SJSA1 (cell line): ENCODE measurements at regions not wholly inside any gene's neighbourhood (a gene's known extent, or its start where the extent isn't known, plus 50 kb on each side); places are given as distances from the start of the nearest gene placed in this dataset.
A peak's percentile ranks its signal among the peaks of the same experiment; 100 is the strongest.

ENCODE experiments used
- DNase-seq, 2 experiments: peaks; one replicate each; pipeline ENCODE4 v3.0.0-alpha.2; 2015 to 2020; ENCODE audit warnings: low spot score in 2 of 2, low read depth in 1 of 2
- H3K27ac ChIP-seq: fragments of 250-450 bp; sonication (Bioruptor Pico); 2 replicates; pipeline ENCODE4 v1.5.1; 2020; ENCODE audit warnings: mild to moderate bottlenecking, moderate library complexity
- H3K27me3 ChIP-seq: fragments of 250-450 bp; sonication (Bioruptor Pico); replicated peaks from 2 replicates; pipeline ENCODE4 v1.5.1; 2020; ENCODE audit warnings: mild to moderate bottlenecking, moderate library complexity
- H3K36me3 ChIP-seq: fragments of 250-450 bp; sonication (Bioruptor Pico); 2 replicates; pipeline ENCODE4 v1.5.1; 2020; ENCODE audit warnings: mild to moderate bottlenecking
- H3K4me1 ChIP-seq: fragments of 250-450 bp; sonication (Bioruptor Pico); replicated peaks from 2 replicates; pipeline ENCODE4 v1.6.1; 2021; ENCODE audit warnings: mild to moderate bottlenecking
- H3K4me3 ChIP-seq: fragments of 250-450 bp; sonication (Bioruptor Pico); 2 replicates; pipeline ENCODE4 v1.5.1; 2020; ENCODE audit warnings: mild to moderate bottlenecking
- H3K9me3 ChIP-seq: fragments of 250-450 bp; sonication (Bioruptor Pico); replicated peaks from 2 replicates; pipeline ENCODE4 v1.5.1; 2020; ENCODE audit warnings: mild to moderate bottlenecking

DNA sequence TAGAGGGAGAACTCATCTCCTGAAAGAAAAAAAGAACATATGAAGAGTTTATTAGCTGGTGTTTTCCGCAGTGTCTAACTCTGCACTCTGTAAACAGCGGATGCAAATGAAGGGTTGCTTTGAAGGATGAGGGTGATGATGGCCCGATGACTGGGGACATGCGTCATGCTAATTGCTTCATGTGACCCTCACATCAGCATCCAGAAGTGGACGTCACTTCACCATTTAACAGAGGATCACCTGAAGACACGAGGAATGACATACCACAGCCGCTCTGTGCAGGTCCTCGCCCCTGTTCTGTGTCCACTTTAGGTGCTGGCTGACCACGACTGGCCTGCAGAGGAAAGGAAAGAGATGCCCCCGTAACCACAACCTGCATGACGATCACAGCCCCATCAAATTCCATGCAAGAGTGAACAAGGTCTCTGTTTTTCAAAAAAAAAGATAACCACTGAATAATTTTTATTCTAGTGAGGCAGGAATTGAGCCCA lies 82.9 kb downstream of the KLF6 start:
- Histone ChIP-seq H3K9me3 (no peaks in the 10 kb centered on the region), H3K27ac (no peak overlapping the region), H3K27me3 (no peaks in the 10 kb centered on the region), H3K36me3 (no peaks in the 10 kb centered on the region), H3K4me3 (no peak overlapping the region), H3K4me1 (peaks cover 8% of the 10 kb centered on the region)
- DNase-seq = no peak

GRCh38 chr10:3701491-3701890 lies 83.5 kb downstream of the KLF6 start:
- Histone ChIP-seq H3K27me3 (no peaks in the 10 kb centered on the region), H3K4me1 (peaks cover 8% of the 10 kb centered on the region), H3K27ac (no peak overlapping the region), H3K36me3 (no peaks in the 10 kb centered on the region), H3K9me3 (no peaks in the 10 kb centered on the region), H3K4me3 (no peak overlapping the region)
- DNase-seq = peak in 1 of 2 experiments; percentile 32

DNA sequence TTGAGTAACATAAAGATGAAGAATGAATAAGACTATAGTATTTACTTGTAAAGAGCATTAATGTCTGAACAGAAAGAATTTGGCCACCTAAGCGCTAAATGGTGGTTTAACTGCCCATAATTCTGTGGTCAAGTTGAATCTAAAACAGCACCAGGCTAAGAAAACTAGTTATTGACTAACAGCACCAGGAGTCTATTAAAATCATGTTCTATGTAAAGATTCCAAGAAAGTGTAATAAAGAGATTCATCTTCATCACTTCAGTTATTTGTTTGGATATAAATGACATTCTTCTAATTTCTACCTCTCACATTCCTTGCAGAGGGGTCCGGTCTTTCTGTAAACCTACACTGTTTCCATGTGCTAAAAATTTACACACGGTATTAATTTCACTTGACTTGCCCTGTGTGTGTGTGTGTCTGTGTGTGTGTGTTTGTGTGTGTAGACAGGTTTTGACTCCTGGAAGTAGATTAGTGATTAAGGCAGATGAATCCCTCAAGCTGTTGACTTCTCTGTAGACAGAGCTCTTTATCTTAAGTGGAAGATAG lies 84.4 kb downstream of the KLF6 start:
- no peaks in the 10 kb centered on the region for H3K9me3 ChIP-seq
- peaks cover 8% of the 10 kb centered on the region for H3K4me1 ChIP-seq
- no peak overlapping the region for H3K4me3 ChIP-seq
- DNase-seq = peak in 1 of 2 experiments; percentile 13
- H3K36me3 ChIP-seq = no peaks in the 10 kb centered on the region
- no peak overlapping the region for H3K27ac ChIP-seq
- H3K27me3 ChIP-seq = no peaks in the 10 kb centered on the region

DNA sequence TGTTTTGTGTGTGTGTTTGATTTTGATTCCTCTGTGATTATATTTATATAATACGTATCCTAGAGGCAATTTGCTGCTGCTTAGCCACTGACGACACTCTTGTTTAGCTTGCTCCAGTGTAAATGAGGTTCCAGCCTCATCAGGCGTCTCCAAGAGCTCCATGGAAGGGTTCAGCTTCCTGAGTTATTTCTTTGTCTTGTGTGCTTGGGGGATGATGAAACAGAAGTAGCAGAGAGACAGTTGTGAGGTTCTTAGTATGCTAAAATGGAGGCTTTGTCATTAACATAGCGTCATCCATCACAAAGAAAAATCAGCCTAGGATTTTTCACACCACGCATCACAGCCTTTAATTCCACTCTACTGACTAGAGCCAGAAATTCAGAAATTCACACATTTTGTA lies 85.1 kb downstream of the KLF6 start:
- Histone ChIP-seq H3K9me3 (no peaks in the 10 kb centered on the region), H3K36me3 (no peaks in the 10 kb centered on the region), H3K27ac (no peak overlapping the region), H3K27me3 (no peaks in the 10 kb centered on the region), H3K4me1 (peaks cover 8% of the 10 kb centered on the region), H3K4me3 (no peak overlapping the region)
- DNase-seq = no peak

- H3K4me3 ChIP-seq = no peak overlapping the region
- no peaks in the 10 kb centered on the region for H3K27me3 ChIP-seq
- no peaks in the 10 kb centered on the region for H3K36me3 ChIP-seq
- peaks cover 8% of the 10 kb centered on the region for H3K4me1 ChIP-seq
- H3K9me3 ChIP-seq = no peaks in the 10 kb centered on the region
- DNase-seq = no peak
- no peak overlapping the region for H3K27ac ChIP-seq
Measured at GRCh38 chr10:3698312-3698711, 86.7 kb downstream of the KLF6 start.

- no peaks in the 10 kb centered on the region for H3K27me3 ChIP-seq
- no peaks in the 10 kb centered on the region for H3K9me3 ChIP-seq
- H3K36me3 ChIP-seq = no peaks in the 10 kb centered on the region
- H3K27ac ChIP-seq = no peak overlapping the region
- DNase-seq = no peak
- H3K4me3 ChIP-seq = no peak overlapping the region
- peaks cover 10% of the 10 kb centered on the region for H3K4me1 ChIP-seq
Measured at GRCh38 chr10:3693698-3694080, 91.3 kb downstream of the KLF6 start.

DNA sequence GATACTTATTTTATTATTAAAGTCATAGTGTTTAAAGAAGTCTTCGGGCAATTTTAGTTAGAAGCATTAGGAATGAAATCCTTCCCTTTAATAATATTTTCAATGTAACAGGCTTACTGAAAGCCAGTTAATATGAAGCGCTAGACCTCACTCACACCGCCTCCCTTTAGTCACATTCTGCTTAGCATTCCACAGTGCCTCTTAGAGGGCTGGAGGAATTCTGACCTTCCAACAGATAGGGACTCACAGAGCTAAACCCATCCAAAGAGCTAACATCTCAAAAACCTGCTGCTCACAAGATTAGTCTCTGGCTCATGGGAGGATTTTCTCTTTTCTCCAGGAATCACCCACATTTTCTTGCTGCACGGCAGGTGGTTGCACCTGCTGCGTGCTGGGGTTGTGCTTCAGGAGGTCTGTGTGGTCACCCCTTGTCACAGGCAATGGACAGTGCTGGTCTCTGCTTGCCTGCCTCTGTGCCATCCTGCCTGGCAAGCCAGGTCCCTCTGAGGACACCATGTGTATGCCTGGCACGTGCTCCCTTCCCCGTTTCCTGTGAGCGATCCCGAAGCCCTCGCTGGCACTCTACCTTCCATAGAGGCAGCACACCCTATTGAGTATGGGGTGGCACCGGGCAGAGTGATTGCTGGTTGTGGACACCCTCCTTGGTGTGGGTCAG lies 91.8 kb downstream of the KLF6 start:
- peaks cover 10% of the 10 kb centered on the region for H3K4me1 ChIP-seq
- no peaks in the 10 kb centered on the region for H3K27me3 ChIP-seq
- H3K27ac ChIP-seq = no peak overlapping the region
- H3K4me3 ChIP-seq = no peak overlapping the region
- no peak for DNase-seq
- no peaks in the 10 kb centered on the region for H3K36me3 ChIP-seq
- H3K9me3 ChIP-seq = no peaks in the 10 kb centered on the region

DNA sequence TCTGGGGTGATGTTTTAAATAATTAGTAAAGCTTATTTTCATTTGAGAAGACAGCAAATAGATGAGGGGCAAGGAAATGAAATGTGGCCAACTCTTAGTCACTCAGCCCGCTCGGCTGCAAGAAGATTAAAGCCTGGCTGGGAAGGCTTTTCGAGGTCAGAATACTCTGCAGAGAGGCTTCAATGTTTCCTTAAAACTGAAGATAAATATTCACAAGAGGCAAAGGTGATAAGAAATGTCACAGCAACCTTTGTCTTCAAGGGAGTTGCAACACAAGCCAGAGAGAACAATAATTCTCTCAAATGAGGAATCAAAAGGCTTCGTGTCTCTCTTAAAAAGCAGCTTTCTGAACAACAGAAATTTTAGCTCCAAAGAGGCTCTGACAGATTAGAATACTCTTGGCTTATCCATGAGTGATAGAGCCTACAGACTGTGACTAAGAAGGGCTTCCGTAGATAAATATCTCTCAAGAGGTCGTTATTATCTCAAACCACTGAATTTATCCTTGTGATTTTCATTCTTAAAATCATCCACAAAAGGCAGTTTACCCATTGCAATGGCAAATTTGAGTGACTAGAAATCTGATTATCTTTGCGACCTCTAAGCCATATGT lies 92.5 kb downstream of the KLF6 start:
- Histone ChIP-seq H3K4me1 (peaks cover 10% of the 10 kb centered on the region), H3K27me3 (no peaks in the 10 kb centered on the region), H3K36me3 (no peaks in the 10 kb centered on the region), H3K9me3 (no peaks in the 10 kb centered on the region), H3K27ac (no peak overlapping the region), H3K4me3 (no peak overlapping the region)
- DNase-seq = no peak

DNA sequence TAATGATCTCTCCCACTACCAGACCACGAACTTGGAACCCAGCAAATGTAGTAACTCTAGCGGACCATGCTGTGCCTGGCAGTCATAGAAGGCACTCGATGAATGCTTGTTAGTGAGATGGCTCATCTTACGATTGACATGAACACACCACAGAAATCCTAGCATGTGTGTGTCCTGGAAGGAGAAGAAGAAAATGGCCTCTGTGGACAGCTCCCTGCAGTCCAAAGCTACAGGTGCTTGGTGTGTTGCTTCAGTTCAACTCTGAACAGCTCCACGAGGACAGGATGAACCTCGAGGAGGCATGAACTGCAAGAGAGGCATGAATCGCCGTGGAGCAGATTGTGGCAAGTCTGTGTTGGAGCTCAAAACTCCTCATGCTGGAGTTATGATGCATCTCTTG lies 93.5 kb downstream of the KLF6 start:
- H3K4me1 ChIP-seq = peaks cover 10% of the 10 kb centered on the region
- H3K27ac ChIP-seq = no peak overlapping the region
- H3K27me3 ChIP-seq = no peaks in the 10 kb centered on the region
- no peak for DNase-seq
- no peaks in the 10 kb centered on the region for H3K36me3 ChIP-seq
- no peak overlapping the region for H3K4me3 ChIP-seq
- no peaks in the 10 kb centered on the region for H3K9me3 ChIP-seq

DNA sequence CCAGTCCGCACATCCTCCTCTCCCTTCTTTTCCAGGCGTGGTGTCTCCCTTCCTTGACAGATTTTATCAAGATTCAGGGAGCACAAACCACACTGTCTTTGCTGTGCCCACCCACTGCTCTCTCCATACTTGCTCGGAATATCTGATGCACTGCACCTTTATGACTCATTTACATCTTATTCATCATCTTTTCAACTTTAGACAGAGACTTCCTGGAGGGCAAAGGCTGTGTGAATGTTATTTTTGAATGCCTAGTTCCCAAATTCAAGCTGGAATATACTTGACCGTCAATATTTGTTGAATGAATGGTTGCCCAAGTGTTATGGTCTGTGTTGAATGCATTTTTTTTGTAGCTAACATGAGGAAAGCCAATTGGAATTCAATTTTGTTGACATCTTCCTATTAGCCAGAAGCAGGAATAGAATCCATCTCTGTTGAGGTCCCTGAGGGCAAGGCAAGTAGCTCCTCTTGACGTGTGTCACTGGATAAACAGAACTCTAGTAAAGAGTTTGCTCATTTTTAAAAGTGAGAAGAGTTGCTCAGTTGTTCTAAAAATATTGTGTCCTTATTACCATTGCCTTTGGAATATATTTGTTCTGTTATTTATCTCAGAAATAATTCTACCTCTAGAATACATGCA lies 95.0 kb downstream of the KLF6 start:
- Histone ChIP-seq H3K27ac (no peak overlapping the region), H3K36me3 (no peaks in the 10 kb centered on the region), H3K4me3 (no peak overlapping the region), H3K9me3 (no peaks in the 10 kb centered on the region), H3K27me3 (no peaks in the 10 kb centered on the region), H3K4me1 (peaks cover 10% of the 10 kb centered on the region)
- DNase-seq = peak in 1 of 2 experiments; percentile 13

DNA sequence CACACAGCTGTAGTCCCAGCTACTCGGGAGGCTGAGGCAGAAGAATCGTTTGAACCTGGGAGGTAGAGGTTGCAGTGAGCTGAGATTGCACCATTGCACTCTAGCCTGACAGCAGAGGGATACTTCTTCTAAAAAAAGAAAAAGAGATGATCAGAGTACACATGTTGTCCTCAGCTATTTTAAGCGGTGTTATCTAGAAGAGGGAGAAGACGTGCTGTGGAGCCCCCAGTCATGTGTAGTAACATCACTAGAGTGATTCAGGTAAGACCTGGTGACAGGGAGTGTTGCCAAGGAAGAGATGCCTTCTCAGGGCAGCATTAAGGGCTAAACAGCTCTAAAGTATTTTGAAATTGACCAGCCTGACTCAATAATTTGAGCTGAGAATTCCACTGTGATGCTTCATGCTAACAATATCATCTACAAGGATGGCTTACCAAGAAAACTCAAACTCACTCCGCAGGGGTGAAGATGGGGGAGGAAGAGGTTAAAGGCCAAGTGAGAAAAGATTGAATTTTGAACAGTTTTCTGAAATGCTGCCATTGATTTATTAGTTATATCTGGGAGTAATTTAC lies 97.4 kb downstream of the KLF6 start:
- Histone ChIP-seq H3K9me3 (no peaks in the 10 kb centered on the region), H3K27me3 (no peaks in the 10 kb centered on the region), H3K4me1 (peaks cover 10% of the 10 kb centered on the region), H3K4me3 (no peak overlapping the region), H3K27ac (no peak overlapping the region), H3K36me3 (no peaks in the 10 kb centered on the region)
- DNase-seq = no peak

- Histone ChIP-seq H3K4me3 (no peak overlapping the region), H3K9me3 (no peaks in the 10 kb centered on the region), H3K4me1 (peaks cover 9% of the 10 kb centered on the region), H3K27me3 (no peaks in the 10 kb centered on the region), H3K27ac (no peak overlapping the region), H3K36me3 (no peaks in the 10 kb centered on the region)
- no peak for DNase-seq
Measured at GRCh38 chr10:3685384-3685783, 99.6 kb downstream of the KLF6 start.

DNA sequence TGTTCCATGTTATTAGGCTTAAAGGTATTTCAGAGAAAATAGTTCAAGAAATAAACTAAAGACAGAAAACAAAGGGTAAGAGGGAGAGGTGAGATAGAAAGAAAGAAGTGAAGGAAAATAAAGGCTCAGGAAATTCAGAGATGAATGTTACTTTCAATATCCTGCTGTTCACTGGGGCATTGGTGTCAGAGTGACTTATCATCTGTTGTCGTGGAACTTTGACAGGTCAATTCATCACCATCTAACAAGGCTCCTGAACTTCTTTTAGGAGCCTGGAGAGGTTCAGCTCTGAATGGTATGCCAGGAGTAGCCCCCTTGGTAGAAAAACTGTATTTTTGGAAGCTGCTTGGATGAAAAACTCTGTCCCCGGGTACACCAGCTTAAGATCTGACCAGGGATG lies 100.1 kb downstream of the KLF6 start:
- Histone ChIP-seq H3K27ac (no peak overlapping the region), H3K4me3 (no peak overlapping the region), H3K27me3 (no peaks in the 10 kb centered on the region), H3K36me3 (no peaks in the 10 kb centered on the region), H3K9me3 (no peaks in the 10 kb centered on the region), H3K4me1 (peaks cover 4% of the 10 kb centered on the region)
- no peak for DNase-seq

GRCh38 chr10:3683560-3683959 lies 101.4 kb downstream of the KLF6 start:
- Histone ChIP-seq H3K27ac (no peak overlapping the region), H3K4me1 (no peaks in the 10 kb centered on the region), H3K36me3 (no peaks in the 10 kb centered on the region), H3K4me3 (no peak overlapping the region), H3K9me3 (no peaks in the 10 kb centered on the region), H3K27me3 (no peaks in the 10 kb centered on the region)
- no peak for DNase-seq
